GM12874 (cell line): ENCODE measurements at regions not wholly inside any gene's neighbourhood (a gene's known extent, or its start where the extent isn't known, plus 50 kb on each side); places are given as distances from the start of the nearest gene placed in this dataset.

Experiments used
- TF ChIP-seq, protein P1 (sequence below): IDR thresholded peaks from 2 replicates; pipeline ENCODE4 v1.5.1; 2011; ENCODE audit warnings: low read depth, mild to moderate bottlenecking, control low read depth, low read length, moderate library complexity; ENCODE audit not compliant: insufficient read depth

DNA sequence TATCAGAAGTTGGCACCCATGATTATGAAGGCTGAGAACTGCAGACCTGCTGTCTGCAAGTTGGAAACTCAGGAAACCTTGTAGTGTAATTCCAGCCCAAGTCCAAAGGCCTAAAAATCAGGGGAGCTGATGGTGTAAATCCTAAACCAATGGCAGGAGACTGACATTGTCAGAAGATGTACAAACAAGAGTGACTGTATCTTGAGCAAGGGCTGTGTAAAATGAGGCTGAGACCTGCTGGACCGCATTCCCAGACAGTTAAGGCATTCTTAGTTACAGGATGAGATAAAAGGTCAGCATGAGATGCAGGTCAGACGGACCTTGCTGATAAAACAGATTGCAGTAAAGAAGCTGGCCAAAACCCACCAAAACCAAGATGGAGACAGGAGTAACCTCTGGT is 147.7 kb downstream of the COG6 start:
- TF ChIP-seq, protein P1, sequence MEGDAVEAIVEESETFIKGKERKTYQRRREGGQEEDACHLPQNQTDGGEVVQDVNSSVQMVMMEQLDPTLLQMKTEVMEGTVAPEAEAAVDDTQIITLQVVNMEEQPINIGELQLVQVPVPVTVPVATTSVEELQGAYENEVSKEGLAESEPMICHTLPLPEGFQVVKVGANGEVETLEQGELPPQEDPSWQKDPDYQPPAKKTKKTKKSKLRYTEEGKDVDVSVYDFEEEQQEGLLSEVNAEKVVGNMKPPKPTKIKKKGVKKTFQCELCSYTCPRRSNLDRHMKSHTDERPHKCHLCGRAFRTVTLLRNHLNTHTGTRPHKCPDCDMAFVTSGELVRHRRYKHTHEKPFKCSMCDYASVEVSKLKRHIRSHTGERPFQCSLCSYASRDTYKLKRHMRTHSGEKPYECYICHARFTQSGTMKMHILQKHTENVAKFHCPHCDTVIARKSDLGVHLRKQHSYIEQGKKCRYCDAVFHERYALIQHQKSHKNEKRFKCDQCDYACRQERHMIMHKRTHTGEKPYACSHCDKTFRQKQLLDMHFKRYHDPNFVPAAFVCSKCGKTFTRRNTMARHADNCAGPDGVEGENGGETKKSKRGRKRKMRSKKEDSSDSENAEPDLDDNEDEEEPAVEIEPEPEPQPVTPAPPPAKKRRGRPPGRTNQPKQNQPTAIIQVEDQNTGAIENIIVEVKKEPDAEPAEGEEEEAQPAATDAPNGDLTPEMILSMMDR, result no peak

DNA sequence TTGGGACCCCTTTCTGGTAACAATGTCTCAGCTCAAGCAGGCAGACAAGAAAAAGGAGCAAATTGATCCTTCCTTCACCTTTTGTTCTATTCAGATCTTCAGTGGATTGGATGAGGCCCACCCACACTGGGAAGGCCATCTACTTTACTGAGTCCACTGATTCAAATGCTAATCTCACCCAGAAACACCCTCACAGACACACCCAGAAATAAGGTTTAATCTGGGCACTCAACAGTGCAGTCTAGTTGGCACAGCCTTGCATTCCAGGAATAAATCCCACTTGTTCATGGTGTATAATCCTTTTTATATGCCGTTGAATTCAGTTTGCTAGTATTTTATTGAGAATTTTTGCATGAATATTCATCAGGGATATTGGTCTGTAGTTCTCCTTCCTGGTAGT is 148.4 kb downstream of the COG6 start:
- TF ChIP-seq, protein P1, result no peak

DNA sequence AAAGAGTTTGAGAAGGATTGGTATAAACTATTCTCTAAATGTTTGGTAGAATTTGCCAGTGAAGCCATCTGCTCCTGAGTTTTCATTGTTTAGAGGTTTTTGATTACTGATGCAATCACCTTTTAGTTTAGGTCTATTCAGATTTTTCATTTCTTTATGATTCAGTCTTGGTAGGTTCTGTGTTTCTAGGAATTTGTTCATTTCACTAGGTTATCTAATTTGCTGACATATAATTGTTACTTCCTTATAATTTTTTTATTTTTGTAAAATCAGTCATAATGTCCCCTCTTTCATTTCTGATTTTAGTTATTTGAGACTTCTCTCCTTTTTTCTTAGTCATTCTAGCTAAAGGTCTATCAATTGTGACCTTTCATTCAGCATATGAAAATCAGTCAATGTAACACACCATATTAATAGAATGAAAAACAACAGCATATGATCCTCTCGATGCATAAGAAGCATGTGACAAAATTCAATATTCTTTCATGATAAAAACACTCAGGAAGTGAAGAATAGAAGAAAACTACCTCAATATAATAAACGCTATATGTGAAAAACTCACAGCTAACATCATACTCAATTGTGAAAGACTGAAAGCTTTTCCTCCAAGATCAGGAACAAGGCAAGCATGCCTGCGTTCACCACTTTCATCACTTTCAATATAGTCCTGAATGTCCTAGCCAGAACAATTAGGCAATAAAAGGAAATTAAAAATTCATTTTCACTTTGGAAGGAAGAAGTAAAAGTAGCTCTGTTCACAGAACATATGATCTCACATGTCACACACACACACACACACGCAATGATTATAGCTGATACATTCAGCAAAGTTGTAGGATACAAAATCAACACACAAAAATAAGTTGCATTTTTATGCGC is 149.1 kb downstream of the COG6 start:
- TF ChIP-seq, protein P1, result no peak

DNA sequence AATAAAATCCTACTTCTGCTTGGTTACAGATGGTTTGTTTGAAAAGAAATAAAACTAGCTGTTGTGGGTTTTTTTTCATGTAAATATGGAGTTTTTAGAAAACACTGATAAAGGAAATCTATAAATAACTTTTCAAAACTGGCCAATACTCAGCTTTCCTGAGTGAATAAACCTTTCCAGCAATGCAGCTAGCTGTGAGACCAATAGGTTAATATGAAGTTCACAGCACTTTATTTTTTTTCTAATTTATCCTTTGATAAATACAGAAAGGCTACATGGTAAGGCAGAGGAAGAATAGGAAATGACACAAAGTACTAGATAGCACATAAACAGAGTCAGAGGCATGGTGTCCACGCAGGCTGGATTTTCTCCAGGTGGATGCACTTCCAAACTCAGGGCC is 154.0 kb downstream of the COG6 start:
- TF ChIP-seq, protein P1, result no peak

DNA sequence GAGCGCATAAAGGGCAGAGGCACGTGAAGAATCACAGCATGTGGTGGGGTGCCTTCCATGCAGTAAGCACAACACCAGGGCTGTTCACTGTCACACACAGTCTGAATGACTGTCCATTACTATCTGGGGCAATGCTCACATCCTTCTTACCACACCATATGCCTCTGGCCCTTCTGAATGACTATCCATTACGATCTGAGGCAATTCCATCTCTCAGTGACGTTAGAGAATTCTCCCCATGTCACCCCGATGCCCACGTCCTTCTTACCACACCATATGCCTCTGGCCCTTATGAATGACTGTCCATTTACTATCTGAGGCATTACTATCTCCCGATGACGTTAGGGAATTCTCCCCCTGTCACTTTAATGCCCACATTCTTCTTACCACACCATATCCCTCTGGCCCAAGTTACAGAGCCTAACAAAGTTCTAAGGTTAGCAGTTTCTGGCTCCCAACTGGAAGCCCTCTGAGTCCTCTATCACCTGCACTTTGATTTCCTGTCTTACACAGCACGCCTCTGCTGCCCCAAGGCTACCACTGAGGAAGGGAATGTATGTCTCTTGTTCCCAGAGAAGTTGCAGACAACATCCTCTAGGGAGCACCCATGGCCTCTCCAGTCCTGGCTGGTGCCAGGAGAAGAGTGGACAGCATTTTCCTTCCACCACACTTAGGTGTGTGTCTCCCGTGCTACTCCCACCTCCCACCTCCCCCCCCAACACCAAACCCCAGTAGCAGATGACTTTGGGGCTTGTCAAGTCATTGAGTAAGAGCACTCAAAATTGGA is 154.8 kb downstream of the COG6 start:
- TF ChIP-seq, protein P1, result no peak

DNA sequence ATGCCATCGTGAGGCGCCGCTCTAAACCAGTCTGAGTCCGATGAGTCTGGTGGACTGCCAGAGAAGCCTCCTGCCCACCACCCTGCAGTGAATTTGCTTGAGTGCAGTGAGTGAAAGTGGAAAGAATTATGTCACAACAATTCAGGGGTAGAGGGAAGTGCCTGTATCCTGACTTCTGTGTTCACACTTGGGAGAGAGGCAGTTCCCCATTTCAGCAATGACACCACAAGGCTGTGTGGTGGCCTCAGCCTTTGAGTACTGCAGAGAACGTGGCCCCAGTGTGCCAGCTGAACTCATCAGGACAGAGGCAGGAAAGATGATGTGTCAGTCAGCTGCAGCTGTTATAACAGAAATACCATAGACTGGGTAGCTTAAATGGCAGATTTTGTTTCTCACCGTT is 155.6 kb downstream of the COG6 start:
- TF ChIP-seq, protein P1, result no peak

DNA sequence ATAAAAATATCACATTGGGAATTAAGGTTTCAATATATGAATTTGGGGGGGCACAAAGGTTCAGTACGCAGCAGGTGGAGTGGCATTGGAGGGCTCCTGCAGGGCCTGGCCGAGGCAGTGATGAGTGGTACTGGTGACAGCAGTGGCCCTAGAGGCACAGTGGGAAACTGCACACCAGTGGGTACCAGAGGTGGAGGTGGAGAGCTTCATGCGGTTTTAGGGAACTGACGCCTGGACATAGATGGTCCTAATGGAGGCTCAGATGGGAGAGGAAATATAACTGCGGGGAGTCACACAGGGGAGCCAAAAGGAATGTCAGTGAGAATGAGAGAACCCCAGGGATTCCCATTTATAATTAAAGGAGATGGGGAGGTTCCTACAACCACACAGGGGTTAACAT is 156.2 kb downstream of the COG6 start:
- TF ChIP-seq, protein P1, result peak; percentile 19; the same call in 1 of the 2 replicates
